Smooth muscle cell (in vitro differentiated cells): ENCODE measurements at regions not wholly inside any gene's neighbourhood (a gene's known extent, or its start where the extent isn't known, plus 50 kb on each side); places are given as distances from the start of the nearest gene placed in this dataset.

Experiments used
- DNase-seq: peaks from one replicate; lab custom pipeline; 2025; ENCODE audit not compliant: unreplicated experiment; lab: John Stamatoyannopoulos, UW
- H2AFZ ChIP-seq: fragments of 200-600 bp; sonication (generic); 2 replicates; pipeline ENCODE4 v1.6.0; 2016; ENCODE audit warnings: antibody characterized with exemption, low read depth, mild to moderate bottlenecking
- H3F3A ChIP-seq: fragments of 200-600 bp; sonication (generic); 2 replicates; pipeline ENCODE4 v1.6.0; 2017; ENCODE audit warnings: antibody characterized with exemption, low read depth
- H3K27ac ChIP-seq: fragments of 200-600 bp; sonication (generic); 2 replicates; pipeline ENCODE4 v1.5.1; 2016; ENCODE audit warnings: low read depth, mild to moderate bottlenecking
- H3K27me3 ChIP-seq: fragments of 200-600 bp; sonication (generic); 2 replicates; pipeline ENCODE4 v1.6.1; 2016; ENCODE audit warnings: low read depth, mild to moderate bottlenecking
- H3K36me3 ChIP-seq: fragments of 200-600 bp; sonication (generic); 2 replicates; pipeline ENCODE4 v1.5.1; 2016; ENCODE audit warnings: low read depth
- H3K4me1 ChIP-seq: fragments of 200-600 bp; sonication (generic); 2 replicates; pipeline ENCODE4 v1.5.1; 2016; ENCODE audit warnings: low read depth
- H3K4me2 ChIP-seq: fragments of 200-600 bp; sonication (generic); 2 replicates; pipeline ENCODE4 v1.6.0; 2016; ENCODE audit warnings: mild to moderate bottlenecking
- H3K4me3 ChIP-seq: fragments of 200-600 bp; sonication (generic); 2 replicates; pipeline ENCODE4 v1.5.1; 2016; ENCODE audit warnings: mild to moderate bottlenecking
- H3K79me2 ChIP-seq: fragments of 200-600 bp; sonication (generic); 2 replicates; pipeline ENCODE4 v1.6.0; 2016; ENCODE audit warnings: low read depth, mild to moderate bottlenecking
- H3K9ac ChIP-seq: fragments of 200-600 bp; sonication (generic); 2 replicates; pipeline ENCODE4 v1.6.0; 2016; ENCODE audit warnings: low read depth
- H3K9me3 ChIP-seq: fragments of 200-600 bp; sonication (generic); replicated peaks from 2 replicates; pipeline ENCODE4 v1.5.1; 2016; ENCODE audit warnings: low read depth
- H4K20me1 ChIP-seq: fragments of 200-600 bp; sonication (generic); 2 replicates; pipeline ENCODE4 v1.6.0; 2016; ENCODE audit warnings: low read depth
- WGBS: methylation state at CpG from one replicate; pipeline ENCODE4 v1.1.7; 2016; ENCODE audit warnings: low lambda C conversion rate; 5-methylcytosine and 5-hydroxymethylcytosine counted together
- TF ChIP-seq, protein P1 (sequence below): fragments of 200-600 bp; sonication (generic); IDR thresholded peaks from 2 replicates; pipeline ENCODE4 v1.5.1; 2017; ENCODE audit warnings: borderline replicate concordance, mild to moderate bottlenecking, antibody characterized with exemption; ENCODE audit not compliant: insufficient read depth, poor library complexity, severe bottlenecking

GRCh38 chr12:24328261-24328660 is 378.8 kb upstream of the SOX5 start:
- Histone ChIP-seq H3K4me1 (peaks cover 1% of the 10 kb centered on the region), H3K36me3 (no peaks in the 10 kb centered on the region), H4K20me1 (peaks cover 4% of the 10 kb centered on the region), H3F3A (no peaks in the 10 kb centered on the region), H2AFZ (no peak overlapping the region), H3K27me3 (no peaks in the 10 kb centered on the region), H3K9ac (no peak overlapping the region), H3K79me2 (peaks cover 4% of the 10 kb centered on the region), H3K4me2 (no peak overlapping the region), H3K27ac (no peak overlapping the region), H3K4me3 (no peak overlapping the region), H3K9me3 (no peaks in the 10 kb centered on the region)
- TF ChIP-seq, protein P1, sequence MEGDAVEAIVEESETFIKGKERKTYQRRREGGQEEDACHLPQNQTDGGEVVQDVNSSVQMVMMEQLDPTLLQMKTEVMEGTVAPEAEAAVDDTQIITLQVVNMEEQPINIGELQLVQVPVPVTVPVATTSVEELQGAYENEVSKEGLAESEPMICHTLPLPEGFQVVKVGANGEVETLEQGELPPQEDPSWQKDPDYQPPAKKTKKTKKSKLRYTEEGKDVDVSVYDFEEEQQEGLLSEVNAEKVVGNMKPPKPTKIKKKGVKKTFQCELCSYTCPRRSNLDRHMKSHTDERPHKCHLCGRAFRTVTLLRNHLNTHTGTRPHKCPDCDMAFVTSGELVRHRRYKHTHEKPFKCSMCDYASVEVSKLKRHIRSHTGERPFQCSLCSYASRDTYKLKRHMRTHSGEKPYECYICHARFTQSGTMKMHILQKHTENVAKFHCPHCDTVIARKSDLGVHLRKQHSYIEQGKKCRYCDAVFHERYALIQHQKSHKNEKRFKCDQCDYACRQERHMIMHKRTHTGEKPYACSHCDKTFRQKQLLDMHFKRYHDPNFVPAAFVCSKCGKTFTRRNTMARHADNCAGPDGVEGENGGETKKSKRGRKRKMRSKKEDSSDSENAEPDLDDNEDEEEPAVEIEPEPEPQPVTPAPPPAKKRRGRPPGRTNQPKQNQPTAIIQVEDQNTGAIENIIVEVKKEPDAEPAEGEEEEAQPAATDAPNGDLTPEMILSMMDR, result no peak
- DNase-seq, result no peak

DNA sequence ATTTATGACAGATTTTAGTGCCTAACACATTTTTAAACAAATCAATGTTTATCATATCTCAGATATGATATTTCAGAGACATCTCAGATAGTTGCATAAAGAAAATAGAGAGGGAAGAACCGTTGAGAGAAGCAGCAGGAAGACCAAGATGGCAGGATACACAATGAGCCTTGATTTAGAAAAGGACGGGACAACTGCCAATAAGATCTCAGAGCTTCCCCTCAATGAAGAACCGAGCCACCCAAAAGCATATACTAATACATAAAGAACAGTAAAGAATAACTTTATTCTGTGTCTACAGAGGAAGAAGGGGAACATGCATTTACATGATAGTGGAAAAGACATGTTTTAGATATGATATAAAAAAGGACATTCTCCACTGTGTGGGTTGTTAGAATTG is 375.9 kb upstream of the SOX5 start:
- Histone ChIP-seq H3K27me3 (no peaks in the 10 kb centered on the region), H3K9me3 (no peaks in the 10 kb centered on the region)
- WGBS, result 92% methylated on average over 3 of the region's 3 CpGs

DNA sequence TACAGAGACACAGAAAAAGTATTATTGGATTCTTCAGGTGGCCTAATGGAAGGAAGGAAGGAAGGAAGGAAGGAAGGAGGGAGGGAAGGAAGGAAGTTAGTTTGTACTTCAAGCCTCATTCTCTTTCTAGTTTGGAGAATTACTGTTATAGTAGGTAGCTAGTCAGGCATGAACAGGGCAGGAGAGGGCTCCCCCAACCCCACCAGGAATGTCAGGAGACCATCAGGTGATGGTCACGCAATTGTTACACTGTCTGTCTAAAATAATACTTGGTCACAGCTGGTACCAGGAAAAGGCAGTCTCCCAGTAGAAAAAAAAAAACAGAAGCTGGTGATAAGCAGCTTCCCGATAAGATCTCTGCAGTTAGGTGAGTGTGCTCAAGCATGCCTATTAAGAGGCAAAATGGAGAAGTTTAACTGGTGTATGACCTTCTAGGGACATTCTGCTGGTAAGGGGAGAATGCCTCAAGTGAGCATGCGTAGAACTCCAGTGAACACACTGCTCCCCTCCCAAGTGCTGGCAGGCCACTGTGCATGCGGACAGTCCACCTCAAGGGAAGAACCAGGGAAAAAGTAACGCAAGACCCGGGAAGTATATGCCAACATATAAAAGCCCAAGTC is 358.4 kb upstream of the SOX5 start:
- DNase-seq, result no peak
- no peak overlapping the region for H3K4me3 ChIP-seq
- H3K9ac ChIP-seq, result no peak overlapping the region
- H3K4me2 ChIP-seq, result no peak overlapping the region
- TF ChIP-seq, protein P1, result no peak
- H4K20me1 ChIP-seq, result peaks cover 5% of the 10 kb centered on the region
- no peaks in the 10 kb centered on the region for H3K4me1 ChIP-seq
- H3K9me3 ChIP-seq, result no peaks in the 10 kb centered on the region
- peaks cover 16% of the 10 kb centered on the region for H3K79me2 ChIP-seq
- H3F3A ChIP-seq, result no peaks in the 10 kb centered on the region
- no peaks in the 10 kb centered on the region for H3K27me3 ChIP-seq
- H3K27ac ChIP-seq, result no peak overlapping the region
- H3K36me3 ChIP-seq, result no peaks in the 10 kb centered on the region
- WGBS, result 98% methylated on average over 6 of the region's 6 CpGs
- H2AFZ ChIP-seq, result no peak overlapping the region

More for the DNA sequence above, 375.9 kb upstream of the SOX5 start:
- no peak overlapping the region for H2AFZ ChIP-seq
- peaks cover 4% of the 10 kb centered on the region for H3K36me3 ChIP-seq
- no peaks in the 10 kb centered on the region for H3K4me1 ChIP-seq
- H3K79me2 ChIP-seq, result peaks cover 4% of the 10 kb centered on the region
- H3F3A ChIP-seq, result no peaks in the 10 kb centered on the region
- peaks cover 4% of the 10 kb centered on the region for H4K20me1 ChIP-seq
- no peak overlapping the region for H3K4me3 ChIP-seq
- no peak overlapping the region for H3K27ac ChIP-seq
- no peak for DNase-seq
- H3K4me2 ChIP-seq, result no peak overlapping the region
- no peak overlapping the region for H3K9ac ChIP-seq
- TF ChIP-seq, protein P1, result no peak

DNA sequence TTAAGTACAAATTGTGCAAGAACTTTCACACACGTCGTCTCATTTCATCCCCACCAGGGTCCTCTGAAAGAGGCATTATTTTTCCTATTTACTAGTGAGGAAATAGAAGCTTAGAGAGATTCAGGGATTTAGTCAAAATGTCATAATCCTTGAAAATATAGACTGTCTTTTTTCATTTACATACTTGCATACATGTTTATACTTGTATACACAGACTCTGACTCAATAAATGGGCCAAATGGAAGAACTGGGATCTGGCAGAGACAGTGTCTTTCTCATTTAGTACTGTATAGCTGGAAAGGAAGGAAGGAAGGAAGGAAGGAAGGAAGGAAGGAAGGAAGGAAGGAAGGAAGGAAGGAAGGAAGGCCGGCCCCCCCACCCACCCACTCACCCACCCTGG is 357.7 kb upstream of the SOX5 start:
- Histone ChIP-seq H3F3A (no peaks in the 10 kb centered on the region), H3K4me2 (no peak overlapping the region), H2AFZ (no peak overlapping the region), H4K20me1 (peaks cover 5% of the 10 kb centered on the region), H3K79me2 (peaks cover 16% of the 10 kb centered on the region), H3K27me3 (no peaks in the 10 kb centered on the region), H3K4me3 (no peak overlapping the region), H3K4me1 (no peaks in the 10 kb centered on the region), H3K9me3 (no peaks in the 10 kb centered on the region), H3K27ac (no peak overlapping the region), H3K36me3 (no peaks in the 10 kb centered on the region), H3K9ac (no peak overlapping the region)
- no peak for DNase-seq
- WGBS, result 95% methylated on average over 2 of the region's 3 CpGs
- TF ChIP-seq, protein P1, result no peak
